HG02884 (cell line): ENCODE measurements at regions not wholly inside any gene's neighbourhood (a gene's known extent, or its start where the extent isn't known, plus 50 kb on each side); places are given as distances from the start of the nearest gene placed in this dataset.
"Not testable (repeated sequence)": the region's sequence is repeated elsewhere in the genome, so short reads cannot be mapped to it uniquely, and the experiment has no call there.

Experiments used
- ATAC-seq: cut with Tn5 transposase; IDR thresholded peaks from one replicate; pipeline ENCODE4 v1.9.1; 2021; ENCODE audit warnings: mild to moderate bottlenecking, moderate library complexity; ENCODE audit not compliant: unreplicated experiment

DNA sequence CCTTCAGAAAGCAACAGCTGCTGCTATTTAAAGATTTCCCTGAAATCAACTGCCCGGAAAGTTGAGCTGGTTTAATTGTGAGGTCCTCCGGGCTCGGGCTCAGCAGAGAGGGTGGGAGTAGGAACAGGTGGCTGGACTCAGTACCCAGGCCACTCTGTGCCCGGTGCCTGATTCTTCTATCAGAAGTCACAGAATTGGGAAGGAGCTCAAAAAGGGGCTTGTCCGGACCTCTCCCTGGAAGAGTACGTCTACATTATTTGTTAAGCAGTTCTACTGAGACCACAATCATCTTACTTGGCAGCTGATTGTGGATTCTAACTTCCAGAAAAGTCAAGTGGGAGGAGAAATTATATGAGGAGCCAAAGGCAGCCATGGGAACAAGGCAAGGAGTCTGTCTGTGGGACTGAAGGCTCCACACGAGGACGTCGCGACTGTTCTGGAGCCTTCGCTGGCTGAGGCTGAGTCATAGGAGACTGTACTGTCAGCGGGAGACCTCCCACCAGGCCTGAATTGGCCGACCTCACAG, 91.7 kb upstream of the ANKRD10 start:
- ATAC-seq: no peak

DNA sequence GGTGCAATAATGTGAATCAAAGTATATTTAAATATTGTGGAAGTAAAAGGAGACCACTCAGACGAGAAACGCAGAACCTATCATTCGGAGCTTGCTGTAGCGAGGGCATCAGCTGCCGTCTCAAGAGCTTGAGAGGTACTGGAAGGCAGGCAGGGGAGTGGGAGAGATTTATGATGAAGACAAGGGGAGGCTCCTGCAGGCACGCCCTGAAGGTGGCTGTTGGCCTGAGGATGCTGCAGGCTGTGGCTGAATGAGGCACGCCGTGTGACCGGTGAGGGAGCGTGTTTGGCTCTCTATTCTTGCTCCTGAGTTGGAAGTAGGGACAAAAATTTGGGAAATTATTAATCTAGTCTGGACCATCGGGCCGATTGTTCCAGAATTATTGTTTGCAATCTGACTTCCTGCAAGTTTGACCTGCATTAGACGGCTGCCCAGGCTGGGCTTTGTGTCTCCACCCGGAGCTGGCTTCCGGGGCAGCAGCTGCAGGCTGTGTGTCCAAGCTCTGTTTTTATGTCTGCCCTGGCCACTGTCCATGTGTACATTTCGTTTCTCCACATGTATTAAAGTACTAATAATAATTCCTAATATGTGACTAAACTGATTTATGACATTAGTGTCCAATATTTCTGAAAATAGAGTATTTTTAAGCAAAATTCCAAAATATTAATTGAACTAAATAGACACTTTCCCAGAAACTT, 91.1 kb upstream of the ANKRD10 start:
- no peak for ATAC-seq

DNA sequence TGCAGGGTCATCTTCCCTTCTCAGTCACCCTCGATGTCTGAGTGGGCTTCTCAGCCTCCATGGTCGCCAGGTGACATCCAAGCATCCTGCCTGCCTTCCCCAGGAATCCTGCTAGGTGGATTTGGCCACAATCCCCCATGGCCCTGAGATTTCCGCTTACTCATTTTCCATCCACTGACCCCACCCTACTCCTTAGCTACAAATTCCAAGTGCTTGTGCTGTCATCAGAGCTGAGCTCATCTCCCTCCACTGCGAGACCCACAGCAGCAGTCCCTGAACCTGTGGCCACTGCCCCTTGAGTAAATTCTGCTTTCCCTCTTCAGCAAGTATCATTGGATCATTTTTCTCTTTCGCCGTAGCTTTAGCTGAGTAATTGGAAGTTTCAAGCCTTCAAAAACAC, 90.5 kb upstream of the ANKRD10 start:
- ATAC-seq: no peak

DNA sequence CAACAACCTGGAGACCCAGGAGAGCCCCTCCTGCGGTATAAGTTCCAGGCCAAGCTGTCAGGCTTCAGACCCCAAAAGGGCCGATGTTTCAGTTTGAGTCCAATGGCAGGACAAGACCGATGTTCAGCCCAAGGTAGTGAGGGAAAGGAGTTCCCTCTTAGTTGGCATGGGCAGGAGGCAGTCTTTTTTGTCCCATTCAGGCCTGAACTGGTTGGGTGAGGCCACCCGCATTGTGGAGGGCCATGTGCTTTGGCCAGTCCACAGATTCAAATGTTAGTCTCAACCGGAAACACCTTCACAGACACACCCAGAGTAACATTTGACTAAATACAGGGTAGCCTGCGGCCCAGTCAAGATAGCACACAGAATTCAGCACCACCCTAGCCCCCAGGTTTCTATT, 89.6 kb upstream of the ANKRD10 start:
- ATAC-seq: no peak

DNA sequence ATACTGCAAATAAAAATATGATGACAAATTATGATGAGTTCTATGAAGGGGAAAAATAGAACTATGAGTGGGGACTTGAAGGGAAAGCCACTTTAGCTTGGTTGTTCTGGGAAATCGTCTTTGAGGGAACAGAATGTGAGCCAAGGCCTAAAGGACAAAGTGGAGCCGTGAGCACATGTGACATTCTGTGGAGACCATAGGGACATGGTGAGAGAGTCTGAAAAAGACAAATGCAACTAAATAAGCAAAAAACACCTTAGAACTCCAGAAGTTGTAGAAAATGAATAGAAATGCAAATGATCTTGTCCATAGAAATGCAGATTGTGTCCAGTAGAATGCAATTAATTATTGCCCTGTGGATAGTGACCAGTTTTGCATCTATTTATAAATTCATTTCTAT, 86.8 kb upstream of the ANKRD10 start:
- ATAC-seq: no peak

DNA sequence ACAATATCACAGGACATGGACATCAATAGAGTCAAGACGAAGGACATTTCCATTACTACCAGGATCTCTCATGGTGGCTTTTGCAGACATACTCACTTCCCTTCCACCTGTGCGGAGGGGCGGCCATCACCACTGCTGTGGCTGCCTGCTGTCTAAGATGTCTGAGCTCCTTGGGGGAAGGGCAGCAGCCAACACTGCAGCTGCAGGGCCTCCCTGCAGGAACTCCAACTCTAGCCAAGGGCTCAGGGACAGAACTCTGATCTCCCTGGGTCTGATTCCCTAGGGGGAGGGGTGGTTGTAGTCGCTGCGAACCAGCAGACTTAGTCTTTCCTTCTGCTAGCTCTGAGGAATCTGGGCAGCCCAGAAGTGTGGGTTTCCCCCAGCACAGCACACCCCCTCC, 78.9 kb upstream of the ANKRD10 start:
- no peak for ATAC-seq

DNA sequence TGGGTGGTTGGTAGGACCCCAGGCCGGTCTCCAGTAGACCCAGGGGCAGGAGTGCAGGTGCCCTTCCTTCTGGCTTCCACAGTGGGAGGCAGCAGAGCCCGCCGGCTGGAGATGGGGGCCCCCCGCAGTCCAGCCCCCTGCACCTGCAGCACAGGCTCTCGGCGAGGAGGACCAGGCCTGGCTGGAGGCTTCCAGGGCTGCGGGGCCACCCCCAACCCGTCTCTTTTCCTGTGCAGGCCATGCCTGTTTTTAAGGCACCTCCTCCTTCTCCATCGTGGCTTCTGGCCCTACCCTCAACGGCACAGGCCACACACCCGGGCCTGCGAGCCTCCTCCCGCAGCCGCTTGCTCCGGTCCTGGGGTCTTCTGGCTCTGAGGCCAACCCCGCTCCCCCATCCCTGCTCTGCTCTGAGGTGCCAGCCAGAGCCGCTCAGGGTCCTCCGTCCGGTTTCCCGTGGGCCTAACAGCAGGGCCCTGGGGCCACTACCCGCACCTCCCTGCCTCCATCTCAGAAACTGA, 77.2 kb upstream of the ANKRD10 start:
- ATAC-seq: no peak

DNA sequence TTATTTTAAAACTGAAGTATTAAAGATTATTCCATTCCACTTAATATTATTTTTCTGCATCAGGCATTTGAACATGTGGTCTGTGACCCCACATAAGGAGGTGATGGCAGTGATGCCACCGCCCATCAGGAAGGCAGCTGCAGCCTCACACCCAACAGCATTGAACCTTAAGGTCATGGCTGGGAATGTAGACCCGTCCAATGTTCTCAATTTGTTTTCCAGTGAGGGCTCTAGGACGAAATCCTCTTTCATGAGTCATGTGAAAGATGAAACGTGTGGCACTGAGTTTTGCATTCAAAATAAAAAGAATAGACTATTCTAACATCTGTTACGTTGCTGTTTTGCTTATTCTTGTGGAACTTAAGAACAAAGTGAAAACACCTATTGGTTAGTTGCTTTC, 74.5 kb upstream of the ANKRD10 start:
- ATAC-seq: no peak

DNA sequence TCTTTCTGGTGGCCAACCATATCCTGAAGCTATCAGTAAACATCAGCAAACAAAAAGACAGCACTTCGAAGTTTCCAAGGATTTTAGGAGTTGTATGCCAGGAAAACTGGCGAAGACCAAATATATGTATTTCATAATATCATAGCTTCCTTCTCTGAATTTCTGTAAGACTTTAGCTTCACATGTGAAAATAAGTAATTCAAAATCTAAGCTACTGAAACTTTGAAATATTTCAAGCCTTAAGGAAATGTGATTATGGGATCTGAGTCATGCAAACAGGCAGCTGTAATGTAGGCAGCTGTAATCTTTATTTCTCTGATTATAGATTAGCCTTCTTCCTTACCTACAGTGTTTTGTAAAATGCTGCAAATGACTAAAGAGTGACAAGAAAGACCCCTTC, 70.7 kb upstream of the ANKRD10 start:
- ATAC-seq: no peak

DNA sequence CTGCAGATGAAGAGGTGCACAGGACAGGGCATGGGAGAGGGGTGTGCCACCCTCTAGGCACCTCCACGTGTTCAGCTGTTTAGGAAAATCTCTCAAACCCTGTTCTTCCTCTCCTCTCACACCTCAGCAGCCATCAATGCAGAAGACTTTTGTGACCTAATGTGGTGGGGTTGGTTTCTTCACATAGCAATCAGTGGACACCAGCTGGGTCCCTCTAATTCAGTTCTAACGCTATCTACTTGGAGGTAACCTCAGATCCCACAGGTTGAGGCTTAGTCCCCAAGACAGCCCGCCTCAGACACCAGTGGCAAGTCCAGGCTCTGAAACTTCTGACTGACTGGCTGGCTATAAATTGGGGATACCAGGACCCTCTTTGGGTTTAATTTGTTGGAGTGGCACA, 69.9 kb upstream of the ANKRD10 start:
- no peak for ATAC-seq

DNA sequence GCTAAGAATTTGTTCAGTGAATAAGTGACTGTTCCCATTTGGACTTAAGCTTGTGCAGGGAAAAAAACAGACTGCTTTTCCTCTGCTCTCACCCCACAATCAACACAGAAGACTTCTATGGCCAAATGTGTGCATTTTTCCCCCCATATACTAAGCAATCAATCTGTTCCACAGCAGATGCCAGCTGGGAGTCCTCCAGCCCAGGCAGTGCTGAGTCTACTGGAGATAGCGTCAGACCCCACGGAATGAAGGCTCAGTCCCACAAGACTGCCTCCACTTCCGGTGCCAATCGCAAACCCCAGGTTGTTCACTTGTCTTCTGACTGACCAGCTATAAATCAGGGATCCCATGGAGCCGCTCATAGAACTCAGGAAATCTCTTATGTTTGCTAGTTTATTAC, 69.5 kb upstream of the ANKRD10 start:
- no peak for ATAC-seq

DNA sequence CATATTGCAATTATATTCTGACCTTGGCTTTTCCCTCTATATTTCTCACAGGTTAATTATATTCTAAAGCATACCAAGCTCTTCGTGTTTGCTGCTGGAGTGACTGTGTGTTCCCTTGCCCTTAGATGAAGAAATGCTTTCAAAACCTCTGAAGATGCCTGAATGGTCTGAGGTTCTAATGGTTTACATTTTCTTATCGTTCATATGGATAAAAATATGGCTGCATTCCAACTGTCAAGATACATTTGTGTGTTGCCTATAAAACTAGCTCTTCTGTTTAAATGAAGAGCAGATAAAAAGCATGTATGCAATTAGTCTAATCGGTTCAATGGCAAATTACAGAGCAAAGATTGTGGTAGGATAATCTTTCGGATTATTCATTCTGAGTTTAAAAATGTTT, 68.4 kb upstream of the ANKRD10 start:
- no peak for ATAC-seq

DNA sequence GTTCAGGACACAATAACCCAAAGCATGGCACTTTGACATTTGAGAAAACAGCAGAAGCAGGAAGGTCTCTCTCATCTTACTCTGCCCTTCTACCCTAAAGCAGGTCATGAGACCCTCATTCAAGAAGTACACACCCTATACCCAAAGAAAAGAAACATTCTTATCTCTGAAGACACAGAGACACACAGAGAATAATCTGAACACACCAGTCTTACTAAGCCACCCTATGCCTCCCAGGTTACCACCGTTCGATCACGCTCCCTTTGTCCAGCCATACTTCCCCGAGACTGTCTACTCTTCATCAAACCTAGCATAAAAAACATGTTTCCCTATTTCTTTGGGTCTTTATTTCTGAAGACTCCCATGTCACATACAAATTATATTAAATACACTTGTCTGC, 66.5 kb upstream of the ANKRD10 start:
- no peak for ATAC-seq

DNA sequence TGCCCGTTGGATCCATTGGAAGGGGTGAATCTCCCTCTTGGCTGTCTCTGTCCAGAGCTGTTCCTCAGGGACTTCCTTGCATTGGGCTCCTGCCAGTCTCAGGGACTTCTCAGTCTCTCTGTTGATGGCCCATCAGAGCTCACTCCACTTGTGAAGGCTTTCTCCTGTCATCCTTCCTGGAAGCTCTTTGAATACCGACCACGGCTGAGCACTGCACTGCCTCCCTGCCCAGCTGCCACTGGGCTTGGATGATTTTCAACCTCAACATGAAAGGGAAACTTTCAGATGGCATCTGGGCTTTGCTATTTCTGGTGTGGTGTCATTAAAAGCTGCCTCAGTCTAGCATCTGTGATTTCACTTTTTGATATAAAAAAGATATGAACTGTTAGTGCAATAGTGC, 66.1 kb upstream of the ANKRD10 start:
- ATAC-seq: no peak

DNA sequence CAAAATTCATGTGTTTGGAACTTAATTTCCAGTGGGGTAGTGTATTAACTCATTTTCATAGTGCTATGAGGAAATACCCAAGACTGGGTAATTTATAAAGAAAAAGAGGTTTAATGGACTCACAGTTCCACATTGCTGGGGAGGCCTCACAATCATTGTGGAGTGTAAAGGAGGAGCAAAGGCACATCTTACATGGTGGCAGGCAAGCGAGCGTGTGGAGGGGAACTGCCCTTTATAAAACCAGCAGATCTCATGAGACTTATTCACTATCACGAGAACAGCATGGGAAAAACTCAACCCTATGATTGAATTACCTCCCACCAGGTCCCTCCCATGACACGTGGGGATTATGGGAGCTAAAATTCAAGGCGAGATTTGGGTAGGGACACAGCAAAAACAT, 64.3 kb upstream of the ANKRD10 start:
- not testable (repeated sequence) for ATAC-seq

DNA sequence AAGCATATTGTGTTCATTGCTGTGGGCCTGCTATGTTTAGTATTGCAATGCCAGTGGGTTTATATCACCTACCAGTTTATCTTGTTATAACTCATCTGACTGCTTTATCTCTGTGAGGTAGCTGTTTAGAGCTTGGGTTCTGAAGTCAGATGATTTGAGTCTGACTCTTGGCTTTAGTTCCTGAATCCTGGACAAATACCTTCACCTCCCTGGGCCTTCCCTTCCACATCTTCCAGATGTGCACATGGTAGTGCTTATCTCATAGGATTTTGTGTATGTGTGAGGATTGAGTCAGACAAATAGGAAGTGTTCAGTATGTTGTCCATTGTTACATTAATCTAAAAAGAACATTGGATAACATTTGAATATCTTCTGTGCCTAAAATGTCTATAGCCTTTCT, 63.5 kb upstream of the ANKRD10 start:
- no peak for ATAC-seq

DNA sequence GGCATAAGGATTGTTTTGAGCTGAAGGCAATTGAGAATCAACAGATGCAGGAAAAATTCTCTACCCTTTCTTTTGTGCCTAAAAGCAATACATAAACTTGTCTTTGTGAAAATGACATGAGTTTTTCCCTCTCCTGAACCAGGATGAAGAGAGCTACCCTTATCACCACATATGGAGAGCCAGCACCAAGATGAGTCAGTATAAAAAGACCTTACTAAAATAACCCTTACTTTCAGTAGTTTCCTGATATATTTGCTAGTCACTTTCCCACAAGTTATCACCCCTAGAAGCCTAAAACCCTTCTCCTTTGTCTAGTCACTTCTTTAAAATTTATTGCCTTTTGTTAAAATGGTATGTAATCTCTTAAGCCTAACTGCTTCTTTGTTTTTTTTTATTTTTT, 61.9 kb upstream of the ANKRD10 start:
- no peak for ATAC-seq

DNA sequence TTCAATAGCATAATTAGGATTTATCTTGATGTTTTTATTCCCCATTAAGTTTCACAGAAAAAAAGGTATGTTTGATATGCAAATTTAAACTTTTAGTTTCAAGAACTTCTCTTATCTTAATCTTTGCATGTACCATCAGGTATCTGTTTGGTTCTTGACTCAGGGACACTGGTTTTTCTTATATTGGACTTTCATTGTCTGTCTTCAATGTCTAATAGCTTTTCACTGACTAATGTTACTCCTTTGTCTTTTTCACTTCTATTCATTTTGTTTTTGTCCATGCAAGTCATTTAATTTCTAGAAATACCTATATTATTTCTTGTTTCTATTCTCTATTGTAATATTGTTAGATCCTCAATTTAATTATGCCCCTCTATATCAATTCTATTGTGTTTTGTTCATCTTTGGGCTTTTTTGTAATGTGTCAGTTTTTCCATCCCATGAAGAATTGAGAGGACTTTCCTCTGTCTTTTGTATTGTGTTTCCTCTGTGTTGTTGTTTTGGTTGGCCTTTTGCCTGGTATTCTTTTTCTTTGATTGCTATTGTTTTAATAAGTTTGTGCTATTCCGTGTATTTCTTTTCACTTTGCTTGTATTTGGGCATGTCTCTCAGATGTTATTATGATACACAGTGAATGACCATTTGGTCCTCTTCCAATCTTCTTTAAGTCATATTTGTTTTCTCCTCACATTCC, 58.3 kb upstream of the ANKRD10 start:
- no peak for ATAC-seq

DNA sequence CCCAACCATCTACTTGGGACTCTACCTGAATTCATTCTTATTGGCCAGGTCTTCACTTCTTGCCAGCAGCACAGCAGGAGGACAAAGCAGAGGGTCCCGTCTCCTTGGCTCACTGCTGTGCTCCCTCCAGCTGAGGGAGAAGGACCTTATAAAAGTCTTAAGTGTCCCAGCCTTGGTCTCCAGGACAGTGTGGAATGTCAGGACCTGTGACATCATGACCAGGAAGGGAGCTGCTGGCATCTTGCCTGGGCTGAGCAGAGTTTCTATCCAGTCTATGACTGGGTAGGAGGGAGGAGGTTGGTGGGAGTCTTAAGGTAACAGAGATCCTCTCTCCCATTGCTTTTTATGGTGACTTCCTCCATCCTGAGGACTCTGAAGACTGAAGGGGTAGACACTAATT, 56.6 kb upstream of the ANKRD10 start:
- ATAC-seq: no peak

DNA sequence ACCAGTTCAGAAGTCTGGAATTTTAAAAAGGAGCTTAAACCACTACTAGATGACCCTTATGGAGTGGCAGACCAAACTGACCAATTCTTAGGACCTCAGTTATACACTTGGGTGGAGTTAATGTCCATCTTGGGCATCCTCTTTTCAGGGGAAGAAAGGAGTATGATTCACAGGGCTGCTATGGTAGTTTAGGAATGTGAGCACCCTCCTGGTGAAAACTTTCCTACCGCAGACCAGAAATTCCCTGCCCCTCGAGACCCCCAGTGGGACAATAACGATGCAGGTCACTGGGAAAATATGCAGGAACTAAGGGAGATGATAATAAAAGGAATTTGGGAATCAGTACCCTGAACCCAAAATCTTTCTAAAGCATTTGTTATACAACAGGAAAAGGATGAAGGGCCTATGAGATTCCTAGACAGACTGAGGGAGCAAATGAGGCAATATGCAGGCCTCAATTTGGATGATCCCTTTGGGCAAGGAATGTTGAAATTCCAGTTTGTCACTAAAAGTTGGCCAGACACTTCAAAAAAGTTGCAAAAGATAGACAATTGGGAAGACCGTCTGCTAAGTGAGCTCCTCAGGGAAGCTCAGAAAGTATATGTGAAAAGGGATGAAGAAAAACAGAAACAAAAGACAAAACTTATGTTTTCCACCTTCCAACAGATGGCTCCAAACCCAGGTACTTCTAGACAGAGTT, 52.4 kb upstream of the ANKRD10 start:
- ATAC-seq: not testable (repeated sequence)

DNA sequence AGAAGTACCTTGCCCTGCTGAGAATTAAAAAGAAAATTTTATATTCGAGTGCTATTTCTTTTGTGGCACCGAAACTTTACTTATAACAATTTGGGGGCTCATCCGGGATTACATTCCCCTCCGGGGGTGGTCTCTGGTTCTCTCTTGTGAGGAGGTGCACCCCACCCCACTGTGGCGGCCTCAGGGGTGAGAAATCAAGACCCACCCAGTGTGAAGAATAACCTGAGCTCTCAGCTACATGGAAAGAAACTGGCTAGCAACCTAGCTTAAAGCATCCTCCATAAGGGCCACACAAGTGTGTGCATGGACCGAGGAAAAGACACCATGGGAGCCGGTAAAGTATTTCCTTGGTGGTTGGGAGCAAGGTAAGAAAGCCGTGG, 50.9 kb upstream of the ANKRD10 start:
- no peak for ATAC-seq
